ENCODE measurements at regions not wholly inside any gene's neighbourhood (a gene's known extent, or its start where the extent isn't known, plus 50 kb on each side); places are given as distances from the start of the nearest gene placed in this dataset.

- Mint-ChIP-seq H3K4me1 (peaks cover 2 to 11% of the 10 kb centered on the region in 2 experiments; a peak in 3 of 4 replicates), H3K4me3 (no peak overlapping the region), H3K27me3 (ENCODE audit: low read depth) (peaks cover 8% of the 10 kb centered on the region), H3K36me3 (ENCODE audit: insufficient read depth in 1 of 3, low read depth in 3 of 3) (no peaks in the 10 kb centered on the region), H3K27ac (no peak overlapping the region), H3K9me3 (no peaks in the 10 kb centered on the region)
- DNase-seq, result no peak
- Histone ChIP-seq H3K9ac (ENCODE audit: extremely low read depth, insufficient read length, low read length) (no peak overlapping the region), H2BK12ac (ENCODE audit: insufficient read length, low read depth, low read length) (no peak overlapping the region), H3K4me1 (ENCODE audit: insufficient read depth, low read length) (no peaks in the 10 kb centered on the region), H3K14ac (ENCODE audit: insufficient read depth, low read length) (no peak overlapping the region), H3K4ac (ENCODE audit: low read depth, low read length) (no peak overlapping the region), H3K4me2 (ENCODE audit: insufficient read depth, insufficient read length, low read length) (no peak overlapping the region), H4K20me1 (ENCODE audit: control insufficient read depth, insufficient read depth, insufficient read length) (peaks cover 3% of the 10 kb centered on the region), H3K9me3 (ENCODE audit: control insufficient read depth, low read depth, low read length) (no peaks in the 10 kb centered on the region), H3K18ac (ENCODE audit: insufficient read length, low read depth, low read length) (no peak overlapping the region), H3K23me2 (ENCODE audit: insufficient read length, low read depth, low read length, poor library complexity, severe bottlenecking) (no peaks in the 10 kb centered on the region), H3K23ac (ENCODE audit: insufficient read length, low read depth, low read length) (no peak overlapping the region), H3K79me2 (ENCODE audit: insufficient read depth, low read length) (no peaks in the 10 kb centered on the region), H3T11ph (ENCODE audit: low read length) (no peak overlapping the region), H2BK15ac (ENCODE audit: low read depth, low read length) (no peak overlapping the region), H2BK120ac (ENCODE audit: low read depth, low read length, poor library complexity, severe bottlenecking) (no peak overlapping the region), H2BK5ac (ENCODE audit: insufficient read length, low read length) (no peak overlapping the region), H3K27ac (ENCODE audit: insufficient read length, low read depth, low read length) (no peak overlapping the region), H2BK20ac (ENCODE audit: low read depth, low read length, poor library complexity, severe bottlenecking) (no peak overlapping the region), H3K56ac (ENCODE audit: insufficient read length, low read depth, low read length) (no peak overlapping the region), H3K79me1 (ENCODE audit: insufficient read depth, low read depth, low read length, poor library complexity, severe bottlenecking) (no peaks in the 10 kb centered on the region), H4K91ac (ENCODE audit: insufficient read length, low read depth, low read length) (no peak overlapping the region), H3K27me3 (ENCODE audit: insufficient read depth, low read length) (no peaks in the 10 kb centered on the region), H4K8ac (replicated peaks; ENCODE audit: insufficient read length, low read depth, low read length) (no peak overlapping the region), H2AK5ac (ENCODE audit: insufficient read length, low read length) (no peak overlapping the region), H2AFZ (ENCODE audit: low read length) (no peak overlapping the region), H4K5ac (ENCODE audit: insufficient read length, low read depth, low read length) (no peak overlapping the region)
- TF ChIP-seq CTCF (conservative IDR thresholded peaks at IDR 0.05), result no peak
- no CpG with 5 or more reads among the region's 3 CpGs for WGBS (ENCODE audit: extremely low coverage, insufficient read length, low lambda C conversion rate)
Observed at GRCh38 chr1:34330061-34330460, 153.4 kb downstream of the C1orf94 start.

Measured in H9 (cell line).